HFF-Myc (cell line): ENCODE measurements at regions not wholly inside any gene's neighbourhood (a gene's known extent, or its start where the extent isn't known, plus 50 kb on each side); places are given as distances from the start of the nearest gene placed in this dataset.

Source experiments
- DNase-seq: peaks from one replicate; pipeline ENCODE4 v3.0.0-alpha.2; 2011; ENCODE audit warnings: low read depth; ENCODE audit errors: extremely low read depth
- H3K4me3 ChIP-seq: replicated peaks from 2 replicates; pipeline ENCODE4 v1.5.1; 2011; ENCODE audit warnings: low read depth, mild to moderate bottlenecking, control low read depth, low read length
- CTCF ChIP-seq: IDR thresholded peaks from 2 replicates; pipeline ENCODE4 v1.5.1; 2012; ENCODE audit warnings: mild to moderate bottlenecking, low read depth, low read length, control low read depth; ENCODE audit errors: missing control alignments

- TF ChIP-seq CTCF: no peak
- H3K4me3 ChIP-seq: no peak overlapping the region
- DNase-seq: no peak
Observed at GRCh38 chr3:116877968-116878367, 168.4 kb downstream of the TUSC7 start.

- TF ChIP-seq CTCF: no peak
- no peak for DNase-seq
- no peak overlapping the region for H3K4me3 ChIP-seq
Observed at GRCh38 chr3:116886202-116886893, 176.8 kb downstream of the TUSC7 start.

GRCh38 chr3:116896116-116896515 lies 186.5 kb downstream of the TUSC7 start:
- DNase-seq: no peak
- TF ChIP-seq CTCF: no peak
- H3K4me3 ChIP-seq: no peak overlapping the region

DNA sequence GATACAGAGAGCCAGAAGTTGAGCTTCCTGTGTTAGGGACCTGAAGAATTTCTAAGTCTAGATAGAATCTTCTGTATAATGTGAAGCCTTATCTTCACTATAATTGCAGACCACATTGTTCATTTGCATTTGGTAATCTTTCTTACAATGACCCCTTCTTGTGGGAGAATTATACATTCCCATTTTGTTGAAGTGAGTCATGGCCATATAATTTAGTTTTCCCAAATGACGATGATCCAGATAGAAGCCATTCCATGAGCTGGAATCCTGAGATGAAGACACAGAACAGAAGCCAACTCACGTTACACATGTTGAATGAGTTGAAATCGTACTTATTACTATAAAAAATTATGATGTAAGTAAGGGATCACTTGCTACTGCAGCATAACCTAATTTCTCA lies 187.8 kb downstream of the TUSC7 start:
- DNase-seq: no peak
- no peak for TF ChIP-seq CTCF
- H3K4me3 ChIP-seq: no peak overlapping the region

DNA sequence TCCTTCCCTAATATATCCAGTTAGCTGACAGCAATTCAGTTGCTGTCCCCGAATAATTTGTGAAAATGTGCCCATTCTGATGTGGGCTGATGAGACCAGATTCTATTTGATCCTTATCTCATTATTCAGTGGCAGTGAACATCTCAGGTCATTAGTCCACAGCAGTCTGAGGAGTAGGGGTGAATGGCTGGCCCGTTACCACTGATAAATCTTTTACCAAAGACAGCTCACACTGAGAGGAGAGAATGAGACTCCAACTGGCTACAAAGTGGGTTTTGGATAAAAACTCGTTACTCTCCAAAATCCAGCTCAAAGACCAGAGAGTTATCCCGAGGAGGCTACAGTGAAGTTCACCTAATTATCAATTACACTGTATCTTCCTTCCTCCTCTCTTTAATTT lies 189.7 kb downstream of the TUSC7 start:
- TF ChIP-seq CTCF: no peak
- no peak for DNase-seq
- H3K4me3 ChIP-seq: no peak overlapping the region

- no peak overlapping the region for H3K4me3 ChIP-seq
- TF ChIP-seq CTCF: no peak
- no peak for DNase-seq
Observed at GRCh38 chr3:116905334-116905733, 195.8 kb downstream of the TUSC7 start.

DNA sequence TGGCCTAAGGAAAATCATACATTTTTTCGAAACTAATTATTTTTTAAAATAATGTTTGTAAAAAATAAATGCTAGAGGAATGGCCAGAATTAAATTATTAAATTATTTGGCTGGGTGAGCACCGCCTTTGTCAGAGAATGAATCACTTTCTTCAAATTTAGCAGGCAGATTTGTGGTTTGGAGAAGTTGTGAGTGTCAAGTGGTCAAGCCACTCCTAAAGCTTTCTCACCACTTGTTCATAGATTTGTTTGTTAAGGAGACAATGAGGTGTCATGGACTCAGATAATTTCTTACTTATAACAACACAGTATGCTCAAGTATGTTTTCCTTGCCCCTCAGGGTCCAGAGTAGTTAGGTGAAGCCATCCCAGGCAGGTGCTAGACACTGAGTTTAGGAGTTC lies 196.2 kb downstream of the TUSC7 start:
- no peak overlapping the region for H3K4me3 ChIP-seq
- DNase-seq: no peak
- no peak for TF ChIP-seq CTCF
